HUES6 (cell line): ENCODE measurements at regions not wholly inside any gene's neighbourhood (a gene's known extent, or its start where the extent isn't known, plus 50 kb on each side); places are given as distances from the start of the nearest gene placed in this dataset.
"Not testable (repeated sequence)": the region's sequence is repeated elsewhere in the genome, so short reads cannot be mapped to it uniquely, and the experiment has no call there.

Experiments used
- H3K27ac ChIP-seq: 2 replicates; pipeline ENCODE4 v1.7.0; 2013; ENCODE audit warnings: low read depth, mild to moderate bottlenecking, low read length, inconsistent platforms
- H3K27me3 ChIP-seq: 2 replicates; pipeline ENCODE4 v1.6.1; 2013; ENCODE audit warnings: low read length; ENCODE audit not compliant: control insufficient read depth, insufficient read depth
- H3K36me3 ChIP-seq: 2 replicates; pipeline ENCODE4 v1.6.1; 2013; ENCODE audit warnings: low read length; ENCODE audit not compliant: control insufficient read depth, insufficient read depth
- H3K4me1 ChIP-seq: 2 replicates; pipeline ENCODE4 v1.6.1; 2013; ENCODE audit warnings: low read length; ENCODE audit not compliant: control insufficient read depth, insufficient read depth
- H3K4me3 ChIP-seq: 2 replicates; pipeline ENCODE4 v1.5.1; 2013; ENCODE audit warnings: low read depth, low read length
- H3K9ac ChIP-seq: one replicate; pipeline ENCODE4 v1.6.1; 2013; ENCODE audit warnings: mild to moderate bottlenecking, low read length
- H3K9me3 ChIP-seq: 2 replicates; pipeline ENCODE4 v1.6.1; 2013; ENCODE audit warnings: low read depth, low read length; ENCODE audit not compliant: control insufficient read depth, insufficient read depth

DNA sequence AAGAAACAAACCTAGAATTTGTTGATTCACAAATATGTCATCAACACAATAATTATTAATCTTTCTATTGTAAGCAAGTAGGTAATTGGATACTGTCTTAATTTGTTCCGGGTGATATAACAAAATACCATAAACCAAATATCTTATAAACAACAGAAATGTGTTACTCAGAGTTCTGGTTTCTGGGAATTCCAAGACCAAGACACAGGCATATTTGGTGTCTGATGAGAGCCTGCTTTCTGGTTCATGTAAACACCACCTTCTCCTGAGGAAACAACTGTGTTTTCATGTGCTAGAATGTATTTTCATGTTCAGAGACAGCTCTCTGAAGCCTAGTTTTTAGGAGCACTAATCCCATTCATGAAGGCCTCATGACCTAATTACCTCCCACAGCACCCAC lies 1819.5 kb downstream of the SLITRK5 start:
- Histone ChIP-seq H3K9ac (no peak overlapping the region), H3K27ac (no peak overlapping the region), H3K9me3 (peaks cover 24% of the 10 kb centered on the region), H3K27me3 (no peaks in the 10 kb centered on the region), H3K4me3 (no peak overlapping the region), H3K36me3 (no peaks in the 10 kb centered on the region), H3K4me1 (no peaks in the 10 kb centered on the region)

DNA sequence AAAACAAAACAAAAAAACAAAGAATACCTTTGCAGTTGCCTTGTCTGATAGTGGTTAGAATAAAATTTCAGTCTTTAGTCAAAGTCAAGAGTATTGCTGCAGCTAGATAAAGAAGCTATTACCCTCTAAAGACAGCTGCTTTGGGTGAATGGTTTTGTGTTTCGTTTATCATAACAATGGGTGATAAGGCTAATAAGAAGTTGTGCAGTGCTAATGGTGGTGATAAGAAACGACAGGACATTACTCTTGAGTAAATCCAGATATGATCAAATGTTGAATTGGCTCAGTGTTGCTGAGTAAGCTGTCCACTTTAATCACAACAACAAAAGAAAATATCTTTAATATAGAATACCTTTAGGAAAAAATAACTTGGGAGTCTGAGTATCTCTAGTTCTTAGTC lies 1825.3 kb downstream of the SLITRK5 start:
- H3K9ac ChIP-seq = no peak overlapping the region
- H3K27ac ChIP-seq = no peak overlapping the region
- H3K9me3 ChIP-seq = peaks cover 18% of the 10 kb centered on the region
- no peaks in the 10 kb centered on the region for H3K4me1 ChIP-seq
- no peaks in the 10 kb centered on the region for H3K27me3 ChIP-seq
- no peaks in the 10 kb centered on the region for H3K36me3 ChIP-seq
- no peak overlapping the region for H3K4me3 ChIP-seq

DNA sequence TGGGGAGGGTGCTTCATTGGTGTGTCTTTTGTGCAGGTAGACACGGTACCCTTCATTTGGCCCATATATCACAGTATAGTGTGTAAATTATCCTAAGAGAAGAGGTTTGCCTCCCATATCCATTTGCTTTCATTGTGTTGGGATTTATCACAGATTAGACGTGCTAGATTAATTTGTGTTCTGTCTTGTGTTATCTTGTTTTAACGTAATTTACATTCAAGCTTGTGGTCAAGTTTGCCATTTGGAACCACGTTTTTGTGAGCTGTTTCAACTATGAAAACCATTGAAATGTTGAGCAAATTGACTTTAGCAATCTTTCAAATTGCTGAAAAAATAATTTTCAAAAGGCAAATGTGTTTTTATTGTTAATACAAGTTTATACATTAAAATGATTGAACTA lies 1826.5 kb downstream of the SLITRK5 start:
- no peak overlapping the region for H3K4me3 ChIP-seq
- H3K36me3 ChIP-seq = no peaks in the 10 kb centered on the region
- no peak overlapping the region for H3K9ac ChIP-seq
- peaks cover 7% of the 10 kb centered on the region for H3K9me3 ChIP-seq
- H3K27ac ChIP-seq = no peak overlapping the region
- H3K4me1 ChIP-seq = no peaks in the 10 kb centered on the region
- H3K27me3 ChIP-seq = no peaks in the 10 kb centered on the region

DNA sequence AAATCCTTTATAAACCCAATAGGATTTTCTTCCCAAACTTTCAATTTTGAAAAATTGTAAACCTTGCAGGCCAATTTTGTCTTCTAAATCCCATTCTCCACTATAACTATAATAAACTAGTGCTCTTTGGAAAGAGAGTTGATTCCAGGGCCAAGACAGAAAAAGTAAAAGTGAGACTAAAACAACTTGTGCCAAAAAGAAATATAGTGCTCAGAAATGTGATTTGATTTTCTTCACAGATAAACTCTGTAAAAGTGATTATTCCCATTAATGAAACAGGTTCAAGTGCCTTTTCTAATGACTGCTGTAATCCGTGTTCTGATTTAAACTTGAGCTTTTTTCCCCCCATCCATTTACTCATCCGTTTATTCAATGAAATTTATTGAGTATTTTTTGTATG lies 1831.1 kb downstream of the SLITRK5 start:
- no peaks in the 10 kb centered on the region for H3K36me3 ChIP-seq

GRCh38 chr13:89514534-89515312 lies 1832.8 kb upstream of the MIR17HG start:
- Histone ChIP-seq H3K9ac (no peak overlapping the region), H3K27ac (peak overlapping the region; percentile 51; the same call in 1 of the 2 replicates), H3K27me3 (no peaks in the 10 kb centered on the region), H3K9me3 (no peaks in the 10 kb centered on the region; the same call in 1 of the 2 replicates), H3K4me3 (no peak overlapping the region), H3K4me1 (peaks cover 11% of the 10 kb centered on the region), H3K36me3 (no peaks in the 10 kb centered on the region)

More for the DNA sequence above, 1831.1 kb downstream of the SLITRK5 start:
- no peak overlapping the region for H3K4me3 ChIP-seq
- no peaks in the 10 kb centered on the region for H3K4me1 ChIP-seq
- H3K9me3 ChIP-seq = no peaks in the 10 kb centered on the region
- no peak overlapping the region for H3K27ac ChIP-seq
- H3K9ac ChIP-seq = no peak overlapping the region
- no peaks in the 10 kb centered on the region for H3K27me3 ChIP-seq

GRCh38 chr13:89515948-89516347 lies 1831.5 kb upstream of the MIR17HG start:
- Histone ChIP-seq H3K36me3 (no peaks in the 10 kb centered on the region), H3K27ac (no peak overlapping the region), H3K9me3 (no peaks in the 10 kb centered on the region; the same call in 1 of the 2 replicates), H3K9ac (no peak overlapping the region), H3K27me3 (no peaks in the 10 kb centered on the region), H3K4me1 (peaks cover 11% of the 10 kb centered on the region), H3K4me3 (no peak overlapping the region)

- H3K9me3 ChIP-seq = no peaks in the 10 kb centered on the region; the same call in 1 of the 2 replicates
- no peak overlapping the region for H3K9ac ChIP-seq
- no peak overlapping the region for H3K4me3 ChIP-seq
- no peaks in the 10 kb centered on the region for H3K27me3 ChIP-seq
- H3K4me1 ChIP-seq = peaks cover 11% of the 10 kb centered on the region
- H3K36me3 ChIP-seq = no peaks in the 10 kb centered on the region
- H3K27ac ChIP-seq = peak overlapping the region; percentile 47; the same call in 1 of the 2 replicates
Observed at GRCh38 chr13:89518289-89519077, 1829.0 kb upstream of the MIR17HG start.

DNA sequence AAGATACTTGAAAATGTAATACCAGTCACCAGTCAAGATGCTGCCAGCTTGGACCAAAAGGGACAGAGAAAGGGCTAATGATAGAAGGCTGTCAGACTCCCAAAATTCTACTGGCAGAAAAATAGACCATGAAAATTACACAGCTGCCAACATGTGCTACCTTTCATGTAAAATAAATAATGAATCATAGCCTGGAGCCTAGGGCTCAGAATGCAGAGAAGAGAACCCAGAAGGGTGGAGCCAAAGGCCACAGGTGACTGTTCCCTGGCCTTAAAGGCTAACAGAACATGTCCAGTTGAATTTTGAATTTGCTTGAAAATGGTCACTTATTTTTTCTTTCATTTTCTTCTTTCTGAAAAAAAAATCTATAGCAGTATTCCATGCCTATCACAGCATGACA lies 1827.0 kb upstream of the MIR17HG start:
- H3K4me3 ChIP-seq = no peak overlapping the region
- H3K9me3 ChIP-seq = no peaks in the 10 kb centered on the region; the same call in 1 of the 2 replicates
- no peaks in the 10 kb centered on the region for H3K36me3 ChIP-seq
- no peak overlapping the region for H3K27ac ChIP-seq
- H3K9ac ChIP-seq = no peak overlapping the region
- H3K4me1 ChIP-seq = no peaks in the 10 kb centered on the region
- H3K27me3 ChIP-seq = no peaks in the 10 kb centered on the region

DNA sequence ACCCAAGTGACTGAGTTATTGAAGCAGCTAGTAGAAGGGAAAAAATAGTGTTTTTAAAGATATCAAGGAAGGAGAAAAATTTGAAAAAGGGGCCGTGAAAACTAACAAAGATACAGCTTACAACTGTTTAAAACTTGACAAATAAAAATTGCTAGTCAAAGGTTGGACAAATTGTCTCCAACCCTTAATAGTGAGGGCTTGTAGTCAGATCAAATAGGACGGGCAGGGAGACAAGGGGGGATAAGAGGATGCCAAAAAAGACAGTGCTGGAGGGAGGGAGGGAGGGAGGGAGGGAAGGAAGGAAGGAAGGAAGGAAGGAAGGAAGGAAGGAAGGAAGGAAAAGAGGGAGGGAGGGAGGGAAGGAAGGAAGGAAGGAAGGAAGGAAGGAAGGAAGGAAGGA lies 1825.8 kb upstream of the MIR17HG start:
- H3K27me3 ChIP-seq, H3K4me3 ChIP-seq, H3K4me1 ChIP-seq, H3K27ac ChIP-seq, H3K9ac ChIP-seq, H3K9me3 ChIP-seq, H3K36me3 ChIP-seq: not testable (repeated sequence)

GRCh38 chr13:89541091-89542030 lies 1806.1 kb upstream of the MIR17HG start:
- Histone ChIP-seq H3K36me3 (no peaks in the 10 kb centered on the region), H3K9me3 (no peaks in the 10 kb centered on the region), H3K4me1 (no peaks in the 10 kb centered on the region; the same call in 1 of the 2 replicates), H3K27ac (no peak overlapping the region), H3K4me3 (no peak overlapping the region), H3K27me3 (no peaks in the 10 kb centered on the region), H3K9ac (no peak overlapping the region)
